Fibroblast of pulmonary artery (primary cell): ENCODE measurements at regions not wholly inside any gene's neighbourhood (a gene's known extent, or its start where the extent isn't known, plus 50 kb on each side); places are given as distances from the start of the nearest gene placed in this dataset.

Experiments used
- DNase-seq: peaks from one replicate; pipeline ENCODE4 v3.0.0-alpha.2; 2010; ENCODE audit warnings: low read depth
- H3K4me3 ChIP-seq: replicated peaks from 2 replicates; pipeline ENCODE4 v1.5.1; 2011; ENCODE audit warnings: low read depth, mild to moderate bottlenecking, control low read depth, low read length, moderate library complexity
- CTCF ChIP-seq: IDR thresholded peaks from 2 replicates; pipeline ENCODE4 v1.5.1; 2011; ENCODE audit warnings: mild to moderate bottlenecking, control low read depth, low read length, inconsistent platforms; ENCODE audit errors: missing control alignments

- DNase-seq, result no peak
- no peak overlapping the region for H3K4me3 ChIP-seq
- TF ChIP-seq CTCF, result no peak
Measured at GRCh38 chr7:115132096-115132495, 210.2 kb downstream of the MDFIC start.

DNA sequence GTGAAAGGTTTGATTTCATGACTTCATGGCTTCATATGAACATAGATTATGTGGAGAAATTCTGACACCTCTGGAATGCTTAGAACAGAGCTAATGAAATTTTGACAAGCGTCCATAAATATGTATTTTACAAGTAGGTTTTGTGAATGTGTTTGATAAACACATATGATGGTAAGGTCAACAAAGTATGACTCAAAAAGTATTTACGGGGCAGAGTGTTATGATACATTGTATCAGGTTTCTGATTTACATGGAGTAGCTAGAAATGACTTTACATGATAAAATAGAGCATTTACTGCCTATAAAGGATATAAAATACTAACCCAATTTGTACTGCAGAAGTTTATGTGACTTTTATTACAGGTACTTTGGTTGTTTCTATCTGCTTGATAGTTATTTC, 206.3 kb downstream of the MDFIC start:
- no peak for TF ChIP-seq CTCF
- DNase-seq, result no peak
- H3K4me3 ChIP-seq, result no peak overlapping the region

- no peak overlapping the region for H3K4me3 ChIP-seq
- no peak for TF ChIP-seq CTCF
- DNase-seq, result no peak
Measured at GRCh38 chr7:115127399-115128021, 205.6 kb downstream of the MDFIC start.

DNA sequence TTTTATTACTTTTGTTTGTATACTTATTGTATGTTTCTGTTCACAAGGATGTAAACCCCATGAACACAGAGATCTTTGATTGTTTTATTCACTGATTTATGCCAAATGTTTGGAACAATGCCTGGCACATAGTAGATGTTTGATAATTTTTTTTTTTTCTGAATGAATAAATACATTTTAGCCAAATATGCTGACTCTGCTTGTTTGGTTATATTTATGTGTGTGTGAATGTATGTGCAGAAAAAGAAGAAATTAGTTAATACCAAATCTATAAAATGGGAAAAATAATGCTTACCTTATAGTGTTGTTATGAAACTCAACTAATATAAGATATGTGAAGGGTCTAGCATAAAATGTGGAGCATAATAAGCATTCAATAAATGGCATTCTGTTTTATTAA, 203.9 kb downstream of the MDFIC start:
- H3K4me3 ChIP-seq, result no peak overlapping the region
- DNase-seq, result no peak
- TF ChIP-seq CTCF, result no peak

GRCh38 chr7:115125312-115125711, 203.4 kb downstream of the MDFIC start:
- H3K4me3 ChIP-seq, result no peak overlapping the region
- TF ChIP-seq CTCF, result no peak
- DNase-seq, result no peak

DNA sequence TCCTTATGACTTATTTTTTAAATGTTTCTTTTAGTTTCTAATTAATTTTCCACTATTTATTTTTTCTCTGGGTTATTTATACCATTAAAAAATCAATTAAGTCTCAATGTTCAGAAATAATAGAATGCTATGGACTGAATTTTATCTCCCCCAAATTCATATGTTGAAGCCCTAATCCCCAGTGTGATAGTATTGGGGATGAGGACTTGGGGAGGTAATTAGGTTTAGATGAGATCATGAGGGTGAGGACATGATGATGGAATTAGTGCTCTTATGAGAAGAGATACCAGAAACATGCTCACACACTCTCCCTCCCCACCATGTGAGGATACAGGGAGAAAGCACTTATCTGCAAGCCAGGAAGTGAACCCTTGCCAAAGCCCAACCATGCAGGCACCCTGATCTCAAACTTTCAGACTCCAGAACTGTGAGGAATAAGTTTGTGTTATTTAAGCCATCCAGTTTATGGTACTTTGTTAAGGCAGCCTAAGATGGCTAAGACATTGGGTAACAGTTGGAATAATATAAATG, 202.6 kb downstream of the MDFIC start:
- no peak overlapping the region for H3K4me3 ChIP-seq
- peak; percentile 56 for DNase-seq
- TF ChIP-seq CTCF, result no peak

- TF ChIP-seq CTCF, result no peak
- no peak for DNase-seq
- H3K4me3 ChIP-seq, result no peak overlapping the region
Measured at GRCh38 chr7:115123441-115123840, 201.5 kb downstream of the MDFIC start.
